Retina (tissue), 1 donor: ENCODE measurements at regions not wholly inside any gene's neighbourhood (a gene's known extent, or its start where the extent isn't known, plus 50 kb on each side); places are given as distances from the start of the nearest gene placed in this dataset.
A peak's percentile ranks its signal among the peaks of the same experiment; 100 is the strongest.

Source experiments
- DNase-seq: peaks from one replicate; pipeline ENCODE4 v3.0.0-alpha.2; 2016

GRCh38 chr4:120524237-120524636, 398.3 kb downstream of the PRDM5 start:
- no peak for DNase-seq

- no peak for DNase-seq
Observed at GRCh38 chr4:120520761-120521160, 401.8 kb downstream of the PRDM5 start.

GRCh38 chr4:120517966-120518365, 404.6 kb downstream of the PRDM5 start:
- no peak for DNase-seq

GRCh38 chr4:120509719-120510118, 412.8 kb downstream of the PRDM5 start:
- DNase-seq: no peak

GRCh38 chr4:120509222-120509621, 413.3 kb downstream of the PRDM5 start:
- no peak for DNase-seq

GRCh38 chr4:120508036-120508435, 414.5 kb downstream of the PRDM5 start:
- DNase-seq: no peak

- no peak for DNase-seq
Observed at GRCh38 chr4:120506536-120506935, 416.0 kb downstream of the PRDM5 start.

GRCh38 chr4:120498678-120499077, 423.8 kb downstream of the PRDM5 start:
- DNase-seq: no peak

- no peak for DNase-seq
Observed at GRCh38 chr4:120491481-120491880, 424.8 kb upstream of the MAD2L1 start.

GRCh38 chr4:120481756-120482155, 415.1 kb upstream of the MAD2L1 start:
- DNase-seq: no peak

GRCh38 chr4:120472447-120473131, 405.9 kb upstream of the MAD2L1 start:
- no peak for DNase-seq

GRCh38 chr4:120466429-120466828, 399.8 kb upstream of the MAD2L1 start:
- peak; percentile 20 for DNase-seq

GRCh38 chr4:120454788-120455187, 388.1 kb upstream of the MAD2L1 start:
- DNase-seq: no peak

GRCh38 chr4:120452536-120452935, 385.9 kb upstream of the MAD2L1 start:
- DNase-seq: no peak

- no peak for DNase-seq
Observed at GRCh38 chr4:120452001-120452400, 385.4 kb upstream of the MAD2L1 start.

GRCh38 chr4:120447774-120448173, 381.1 kb upstream of the MAD2L1 start:
- DNase-seq: no peak

- DNase-seq: no peak
Observed at GRCh38 chr4:120446051-120446567, 379.5 kb upstream of the MAD2L1 start.

GRCh38 chr4:120445186-120445585, 378.5 kb upstream of the MAD2L1 start:
- DNase-seq: no peak

GRCh38 chr4:120443116-120443515, 376.5 kb upstream of the MAD2L1 start:
- no peak for DNase-seq

- DNase-seq: no peak
Observed at GRCh38 chr4:120440730-120441129, 374.1 kb upstream of the MAD2L1 start.

- no peak for DNase-seq
Observed at GRCh38 chr4:120435179-120435578, 368.5 kb upstream of the MAD2L1 start.

GRCh38 chr4:120434756-120435155, 368.1 kb upstream of the MAD2L1 start:
- no peak for DNase-seq

- DNase-seq: no peak
Observed at GRCh38 chr4:120432301-120432860, 365.7 kb upstream of the MAD2L1 start.

- no peak for DNase-seq
Observed at GRCh38 chr4:120431180-120431579, 364.5 kb upstream of the MAD2L1 start.

GRCh38 chr4:120418146-120418545, 351.5 kb upstream of the MAD2L1 start:
- DNase-seq: no peak
